HEK293 (cell line): ENCODE measurements at regions not wholly inside any gene's neighbourhood (a gene's known extent, or its start where the extent isn't known, plus 50 kb on each side); places are given as distances from the start of the nearest gene placed in this dataset.

ENCODE experiments used
- CTCF ChIA-PET: fragments of 350-600 bp; formaldehyde crosslinking; extraction: SDS; loops from one replicate; lab custom pipeline; 2021; ENCODE audit warnings: antibody characterized with exemption; lab: Yijun Ruan, JAX
- POLR2A ChIA-PET: fragments of 300-600 bp; formaldehyde crosslinking; extraction: SDS; loops from one replicate; lab custom pipeline; 2020; ENCODE audit warnings: antibody characterized with exemption, inconsistent platforms; lab: Yijun Ruan, JAX
- H3K27ac ChIP-seq: fragments of 200-500 bp; sonication (Bioruptor generic); 2 replicates; pipeline ENCODE4 v1.5.1; 2014; ENCODE audit warnings: low read depth, low read length, control low read depth, inconsistent platforms; ENCODE audit errors: extremely low read depth
- H3K36me3 ChIP-seq, 2 experiments: fragments of 200-500 bp in 1 of 2; sonication (Bioruptor generic) in 1 of 2; 1 replicate in 1 of 2; 2 replicates in 1 of 2; pipeline ENCODE4 v1.5.1; 2014 to 2017; ENCODE audit warnings: inconsistent platforms in 2 of 2, low read length in 2 of 2; ENCODE audit not compliant: control insufficient read depth in 2 of 2, insufficient read depth in 1 of 2
- H3K4me1 ChIP-seq: fragments of 200-500 bp; sonication (Bioruptor generic); 2 replicates; pipeline ENCODE4 v1.5.1; 2014; ENCODE audit warnings: mild to moderate bottlenecking, low read length, inconsistent platforms; ENCODE audit not compliant: control insufficient read depth, insufficient read depth
- H3K4me3 ChIP-seq: 2 replicates; pipeline ENCODE4 v1.5.1; 2011; ENCODE audit warnings: low read depth, mild to moderate bottlenecking, control low read depth, low read length, moderate library complexity
- H3K9me3 ChIP-seq: fragments of 200-500 bp; sonication (Bioruptor generic); 2 replicates; pipeline ENCODE4 v1.5.1; 2014; ENCODE audit warnings: low read depth, low read length, inconsistent platforms; ENCODE audit not compliant: control insufficient read depth, insufficient read depth
- HOXC10 ChIP-seq: sonication (generic); formaldehyde crosslinking; IDR thresholded peaks from 2 replicates; pipeline ENCODE4 v1.8.1; 2023; ENCODE audit warnings: mild to moderate bottlenecking, missing genetic modification reagents
- RBAK ChIP-seq: fragments of 450-650 bp; formaldehyde crosslinking; IDR thresholded peaks from 2 replicates; pipeline ENCODE4 v1.5.1; 2016; ENCODE audit warnings: missing biosample characterization, missing genetic modification characterization
- SALL2 ChIP-seq: fragments of 450-650 bp; formaldehyde crosslinking; IDR thresholded peaks from 2 replicates; pipeline ENCODE4 v1.5.0; 2017; ENCODE audit warnings: missing biosample characterization, mild to moderate bottlenecking, missing genetic modification characterization, borderline replicate concordance
- SP2 ChIP-seq: fragments of 450-650 bp; formaldehyde crosslinking; IDR thresholded peaks from 2 replicates; pipeline ENCODE4 v1.5.1; 2016; ENCODE audit warnings: missing biosample characterization, missing genetic modification characterization
- YY1 ChIP-seq: fragments of 450-650 bp; formaldehyde crosslinking; IDR thresholded peaks from 2 replicates; pipeline ENCODE4 v1.5.1; 2018; ENCODE audit warnings: missing biosample characterization, missing genetic modification characterization
- ZEB2 ChIP-seq: fragments of 450-650 bp; formaldehyde crosslinking; IDR thresholded peaks from 2 replicates; pipeline ENCODE4 v1.5.1; 2016; ENCODE audit warnings: missing biosample characterization, missing genetic modification characterization
- ZNF132 ChIP-seq: fragments of 450-650 bp; formaldehyde crosslinking; IDR thresholded peaks from 2 replicates; pipeline ENCODE4 v1.5.1; 2017; ENCODE audit warnings: missing biosample characterization, missing genetic modification characterization, borderline replicate concordance
- ZNF155 ChIP-seq: fragments of 450-650 bp; formaldehyde crosslinking; IDR thresholded peaks from 2 replicates; pipeline ENCODE4 v1.5.1; 2016; ENCODE audit warnings: missing biosample characterization, missing genetic modification characterization
- ZNF202 ChIP-seq: fragments of 450-650 bp; formaldehyde crosslinking; IDR thresholded peaks from 2 replicates; pipeline ENCODE4 v1.5.1; 2016; ENCODE audit warnings: missing biosample characterization, missing genetic modification characterization, borderline replicate concordance
- ZNF324 ChIP-seq: fragments of 450-650 bp; formaldehyde crosslinking; IDR thresholded peaks from 2 replicates; pipeline ENCODE4 v1.5.1; 2016; ENCODE audit warnings: missing biosample characterization, missing genetic modification characterization
- ZNF350 ChIP-seq: fragments of 450-650 bp; formaldehyde crosslinking; IDR thresholded peaks from 2 replicates; pipeline ENCODE4 v1.5.0; 2017; ENCODE audit warnings: missing biosample characterization, mild to moderate bottlenecking, missing genetic modification characterization
- ZNF529 ChIP-seq: fragments of 450-650 bp; formaldehyde crosslinking; IDR thresholded peaks from 2 replicates; pipeline ENCODE4 v1.5.1; 2017; ENCODE audit warnings: missing genetic modification characterization, missing biosample characterization; ENCODE audit not compliant: insufficient replicate concordance
- ZNF544 ChIP-seq: fragments of 450-650 bp; formaldehyde crosslinking; IDR thresholded peaks from 2 replicates; pipeline ENCODE4 v1.5.0; 2017; ENCODE audit warnings: missing biosample characterization, missing genetic modification characterization
- ZNF560 ChIP-seq: fragments of 450-650 bp; formaldehyde crosslinking; IDR thresholded peaks from 2 replicates; pipeline ENCODE4 v1.5.1; 2017; ENCODE audit warnings: missing biosample characterization, missing genetic modification characterization, borderline replicate concordance
- ZNF623 ChIP-seq: fragments of 450-650 bp; formaldehyde crosslinking; IDR thresholded peaks from 2 replicates; pipeline ENCODE4 v1.5.1; 2016; ENCODE audit warnings: missing biosample characterization, missing genetic modification characterization
- ZNF660 ChIP-seq: fragments of 450-650 bp; IDR thresholded peaks from 2 replicates; pipeline ENCODE4 v1.5.1; 2018; ENCODE audit warnings: missing biosample characterization, mild to moderate bottlenecking, missing genetic modification characterization
- ZNF837 ChIP-seq: fragments of 450-650 bp; formaldehyde crosslinking; IDR thresholded peaks from 2 replicates; pipeline ENCODE4 v1.5.1; 2016; ENCODE audit warnings: missing biosample characterization, missing genetic modification characterization
- ZXDB ChIP-seq: fragments of 450-650 bp; formaldehyde crosslinking; IDR thresholded peaks from 2 replicates; pipeline ENCODE4 v1.5.1; 2016; ENCODE audit warnings: missing biosample characterization, missing genetic modification characterization
- TF ChIP-seq, protein P1 (sequence below): fragments of 450-650 bp; formaldehyde crosslinking; IDR thresholded peaks from 2 replicates; pipeline ENCODE4 v1.5.1; 2017; ENCODE audit warnings: missing biosample characterization, missing genetic modification characterization
- TF ChIP-seq, protein P2 (sequence below): fragments of 450-650 bp; formaldehyde crosslinking; IDR thresholded peaks from 2 replicates; pipeline ENCODE4 v1.5.1; 2017; ENCODE audit warnings: missing biosample characterization, missing genetic modification characterization
- TF ChIP-seq, protein P3 (sequence below): fragments of 450-650 bp; formaldehyde crosslinking; conservative IDR thresholded peaks from 2 replicates; pipeline ENCODE4 v1.5.1; 2016; ENCODE audit warnings: low read depth, missing biosample characterization, missing genetic modification characterization
- TF ChIP-seq, protein P4 (sequence below): fragments of 450-650 bp; formaldehyde crosslinking; IDR thresholded peaks from 2 replicates; pipeline ENCODE4 v1.5.1; 2016; ENCODE audit warnings: missing biosample characterization, missing genetic modification characterization
- TF ChIP-seq, protein P5 (sequence below): fragments of 450-650 bp; formaldehyde crosslinking; IDR thresholded peaks from 2 replicates; pipeline ENCODE4 v1.5.1; 2016; ENCODE audit warnings: missing biosample characterization, missing genetic modification characterization
- TF ChIP-seq, protein P6 (sequence below): fragments of 450-650 bp; formaldehyde crosslinking; IDR thresholded peaks from 2 replicates; pipeline ENCODE4 v1.5.1; 2016; ENCODE audit warnings: missing biosample characterization, missing genetic modification characterization
- TF ChIP-seq, protein P7 (sequence below): fragments of 450-650 bp; formaldehyde crosslinking; IDR thresholded peaks from 2 replicates; pipeline ENCODE4 v1.5.1; 2016; ENCODE audit warnings: missing biosample characterization, missing genetic modification characterization

DNA sequence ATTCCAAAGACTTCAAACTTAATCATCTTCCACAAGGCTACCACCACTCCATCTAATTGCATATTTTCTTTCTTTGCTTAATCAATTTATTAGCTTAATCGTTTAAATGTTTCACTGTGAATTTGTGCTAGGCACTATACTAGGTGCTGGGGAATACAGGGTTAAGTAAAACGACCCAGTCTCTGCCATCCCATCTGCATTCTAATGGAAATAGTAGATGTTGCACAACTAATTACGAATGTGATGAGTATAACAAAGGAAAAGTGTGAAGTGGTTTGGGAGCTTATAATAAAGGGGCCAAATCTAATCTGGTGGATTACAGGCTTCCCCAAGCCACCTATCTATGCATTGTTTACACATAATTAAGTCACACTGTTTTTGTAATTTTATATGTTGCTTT lies 147.1 kb downstream of the FAM181B start:
- ChIA-PET CTCF (no interaction called here), POLR2A (no interaction called here)
- H3K9me3 ChIP-seq, result no peaks in the 10 kb centered on the region

DNA sequence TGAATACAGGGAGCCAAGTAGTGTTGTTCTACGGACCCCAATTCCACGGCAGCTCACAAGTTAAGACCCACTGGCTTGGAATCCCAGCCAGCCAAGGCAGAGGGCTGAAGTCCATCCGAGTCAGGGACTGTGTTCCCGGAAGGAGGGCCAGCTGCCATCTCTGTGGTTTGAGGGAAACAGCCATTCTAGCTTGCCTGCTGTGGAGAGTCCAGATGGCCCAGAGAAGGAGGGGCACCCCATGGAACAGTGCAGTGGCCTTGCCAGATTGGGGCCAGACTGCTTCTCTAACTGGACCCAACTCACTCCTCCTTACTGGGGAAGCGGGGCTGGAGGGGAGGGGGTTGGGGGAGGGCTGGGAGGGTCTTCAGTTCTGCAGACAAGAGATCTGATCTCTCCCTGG lies 156.4 kb downstream of the FAM181B start:
- Histone ChIP-seq H3K4me3 (no peak overlapping the region), H3K36me3 (no peaks in the 10 kb centered on the region), H3K27ac (no peak overlapping the region), H3K4me1 (no peaks in the 10 kb centered on the region), H3K9me3 (no peaks in the 10 kb centered on the region)
- CTCF ChIA-PET, result no interaction called here
- POLR2A ChIA-PET, result no interaction called here
- TF ChIP-seq ZXDB (tag by site-specific recombination), result no peak
- no peak for TF ChIP-seq ZNF529 (tag by site-specific recombination)
- no peak for TF ChIP-seq ZNF660 (tag by site-specific recombination)
- no peak for TF ChIP-seq RBAK
- no peak for TF ChIP-seq SP2 (tag by site-specific recombination)
- TF ChIP-seq HOXC10 (CRISPR knock-in tag), result no peak
- TF ChIP-seq ZNF132 (tag by site-specific recombination), result no peak
- TF ChIP-seq, protein P1, sequence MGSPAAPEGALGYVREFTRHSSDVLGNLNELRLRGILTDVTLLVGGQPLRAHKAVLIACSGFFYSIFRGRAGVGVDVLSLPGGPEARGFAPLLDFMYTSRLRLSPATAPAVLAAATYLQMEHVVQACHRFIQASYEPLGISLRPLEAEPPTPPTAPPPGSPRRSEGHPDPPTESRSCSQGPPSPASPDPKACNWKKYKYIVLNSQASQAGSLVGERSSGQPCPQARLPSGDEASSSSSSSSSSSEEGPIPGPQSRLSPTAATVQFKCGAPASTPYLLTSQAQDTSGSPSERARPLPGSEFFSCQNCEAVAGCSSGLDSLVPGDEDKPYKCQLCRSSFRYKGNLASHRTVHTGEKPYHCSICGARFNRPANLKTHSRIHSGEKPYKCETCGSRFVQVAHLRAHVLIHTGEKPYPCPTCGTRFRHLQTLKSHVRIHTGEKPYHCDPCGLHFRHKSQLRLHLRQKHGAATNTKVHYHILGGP, result no peak
- no peak for TF ChIP-seq ZNF202 (tag by site-specific recombination)
- TF ChIP-seq, protein P2, sequence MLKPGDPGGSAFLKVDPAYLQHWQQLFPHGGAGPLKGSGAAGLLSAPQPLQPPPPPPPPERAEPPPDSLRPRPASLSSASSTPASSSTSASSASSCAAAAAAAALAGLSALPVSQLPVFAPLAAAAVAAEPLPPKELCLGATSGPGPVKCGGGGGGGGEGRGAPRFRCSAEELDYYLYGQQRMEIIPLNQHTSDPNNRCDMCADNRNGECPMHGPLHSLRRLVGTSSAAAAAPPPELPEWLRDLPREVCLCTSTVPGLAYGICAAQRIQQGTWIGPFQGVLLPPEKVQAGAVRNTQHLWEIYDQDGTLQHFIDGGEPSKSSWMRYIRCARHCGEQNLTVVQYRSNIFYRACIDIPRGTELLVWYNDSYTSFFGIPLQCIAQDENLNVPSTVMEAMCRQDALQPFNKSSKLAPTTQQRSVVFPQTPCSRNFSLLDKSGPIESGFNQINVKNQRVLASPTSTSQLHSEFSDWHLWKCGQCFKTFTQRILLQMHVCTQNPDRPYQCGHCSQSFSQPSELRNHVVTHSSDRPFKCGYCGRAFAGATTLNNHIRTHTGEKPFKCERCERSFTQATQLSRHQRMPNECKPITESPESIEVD (tag by site-specific recombination), result no peak
- no peak for TF ChIP-seq ZNF350
- TF ChIP-seq ZNF324, result no peak
- TF ChIP-seq, protein P3, sequence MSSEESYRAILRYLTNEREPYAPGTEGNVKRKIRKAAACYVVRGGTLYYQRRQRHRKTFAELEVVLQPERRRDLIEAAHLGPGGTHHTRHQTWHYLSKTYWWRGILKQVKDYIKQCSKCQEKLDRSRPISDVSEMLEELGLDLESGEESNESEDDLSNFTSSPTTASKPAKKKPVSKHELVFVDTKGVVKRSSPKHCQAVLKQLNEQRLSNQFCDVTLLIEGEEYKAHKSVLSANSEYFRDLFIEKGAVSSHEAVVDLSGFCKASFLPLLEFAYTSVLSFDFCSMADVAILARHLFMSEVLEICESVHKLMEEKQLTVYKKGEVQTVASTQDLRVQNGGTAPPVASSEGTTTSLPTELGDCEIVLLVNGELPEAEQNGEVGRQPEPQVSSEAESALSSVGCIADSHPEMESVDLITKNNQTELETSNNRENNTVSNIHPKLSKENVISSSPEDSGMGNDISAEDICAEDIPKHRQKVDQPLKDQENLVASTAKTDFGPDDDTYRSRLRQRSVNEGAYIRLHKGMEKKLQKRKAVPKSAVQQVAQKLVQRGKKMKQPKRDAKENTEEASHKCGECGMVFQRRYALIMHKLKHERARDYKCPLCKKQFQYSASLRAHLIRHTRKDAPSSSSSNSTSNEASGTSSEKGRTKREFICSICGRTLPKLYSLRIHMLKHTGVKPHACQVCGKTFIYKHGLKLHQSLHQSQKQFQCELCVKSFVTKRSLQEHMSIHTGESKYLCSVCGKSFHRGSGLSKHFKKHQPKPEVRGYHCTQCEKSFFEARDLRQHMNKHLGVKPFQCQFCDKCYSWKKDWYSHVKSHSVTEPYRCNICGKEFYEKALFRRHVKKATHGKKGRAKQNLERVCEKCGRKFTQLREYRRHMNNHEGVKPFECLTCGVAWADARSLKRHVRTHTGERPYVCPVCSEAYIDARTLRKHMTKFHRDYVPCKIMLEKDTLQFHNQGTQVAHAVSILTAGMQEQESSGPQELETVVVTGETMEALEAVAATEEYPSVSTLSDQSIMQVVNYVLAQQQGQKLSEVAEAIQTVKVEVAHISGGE (tag by site-specific recombination), result no peak
- TF ChIP-seq ZNF837 (tag by site-specific recombination), result no peak

More for the DNA sequence above, 147.1 kb downstream of the FAM181B start:
- no peak for TF ChIP-seq HOXC10 (CRISPR knock-in tag)
- TF ChIP-seq, protein P4, sequence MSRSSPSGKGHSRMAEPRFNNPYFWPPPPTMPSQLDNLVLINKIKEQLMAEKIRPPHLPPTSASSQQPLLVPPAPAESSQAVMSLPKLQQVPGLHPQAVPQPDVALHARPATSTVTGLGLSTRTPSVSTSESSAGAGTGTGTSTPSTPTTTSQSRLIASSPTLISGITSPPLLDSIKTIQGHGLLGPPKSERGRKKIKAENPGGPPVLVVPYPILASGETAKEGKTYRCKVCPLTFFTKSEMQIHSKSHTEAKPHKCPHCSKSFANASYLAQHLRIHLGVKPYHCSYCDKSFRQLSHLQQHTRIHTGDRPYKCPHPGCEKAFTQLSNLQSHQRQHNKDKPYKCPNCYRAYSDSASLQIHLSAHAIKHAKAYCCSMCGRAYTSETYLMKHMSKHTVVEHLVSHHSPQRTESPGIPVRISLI (tag by site-specific recombination), result no peak
- TF ChIP-seq YY1 (tag by site-specific recombination), result no peak
- TF ChIP-seq SP2 (tag by site-specific recombination), result no peak
- TF ChIP-seq ZNF560 (tag by site-specific recombination), result no peak
- TF ChIP-seq, protein P5, sequence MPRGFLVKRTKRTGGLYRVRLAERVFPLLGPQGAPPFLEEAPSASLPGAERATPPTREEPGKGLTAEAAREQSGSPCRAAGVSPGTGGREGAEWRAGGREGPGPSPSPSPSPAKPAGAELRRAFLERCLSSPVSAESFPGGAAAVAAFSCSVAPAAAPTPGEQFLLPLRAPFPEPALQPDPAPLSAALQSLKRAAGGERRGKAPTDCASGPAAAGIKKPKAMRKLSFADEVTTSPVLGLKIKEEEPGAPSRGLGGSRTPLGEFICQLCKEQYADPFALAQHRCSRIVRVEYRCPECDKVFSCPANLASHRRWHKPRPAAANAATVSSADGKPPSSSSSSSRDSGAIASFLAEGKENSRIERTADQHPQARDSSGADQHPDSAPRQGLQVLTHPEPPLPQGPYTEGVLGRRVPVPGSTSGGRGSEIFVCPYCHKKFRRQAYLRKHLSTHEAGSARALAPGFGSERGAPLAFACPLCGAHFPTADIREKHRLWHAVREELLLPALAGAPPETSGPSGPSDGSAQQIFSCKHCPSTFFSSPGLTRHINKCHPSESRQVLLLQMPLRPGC (tag by site-specific recombination), result no peak
- no peak for TF ChIP-seq ZNF544 (tag by site-specific recombination)
- TF ChIP-seq ZNF623 (tag by site-specific recombination), result no peak
- TF ChIP-seq, protein P6, sequence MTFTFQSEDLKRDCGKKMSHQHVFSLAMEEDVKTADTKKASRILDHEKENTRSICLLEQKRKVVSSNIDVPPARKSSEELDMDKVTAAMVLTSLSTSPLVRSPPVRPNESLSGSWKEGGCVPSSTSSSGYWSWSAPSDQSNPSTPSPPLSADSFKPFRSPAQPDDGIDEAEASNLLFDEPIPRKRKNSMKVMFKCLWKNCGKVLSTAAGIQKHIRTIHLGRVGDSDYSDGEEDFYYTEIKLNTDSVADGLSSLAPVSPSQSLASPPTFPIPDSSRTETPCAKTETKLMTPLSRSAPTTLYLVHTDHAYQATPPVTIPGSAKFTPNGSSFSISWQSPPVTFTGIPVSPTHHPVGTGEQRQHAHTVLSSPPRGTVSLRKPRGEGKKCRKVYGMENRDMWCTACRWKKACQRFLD (tag by site-specific recombination), result no peak
- no peak for TF ChIP-seq SALL2 (tag by site-specific recombination)
- no peak for TF ChIP-seq ZNF155 (tag by site-specific recombination)
- TF ChIP-seq, protein P7, sequence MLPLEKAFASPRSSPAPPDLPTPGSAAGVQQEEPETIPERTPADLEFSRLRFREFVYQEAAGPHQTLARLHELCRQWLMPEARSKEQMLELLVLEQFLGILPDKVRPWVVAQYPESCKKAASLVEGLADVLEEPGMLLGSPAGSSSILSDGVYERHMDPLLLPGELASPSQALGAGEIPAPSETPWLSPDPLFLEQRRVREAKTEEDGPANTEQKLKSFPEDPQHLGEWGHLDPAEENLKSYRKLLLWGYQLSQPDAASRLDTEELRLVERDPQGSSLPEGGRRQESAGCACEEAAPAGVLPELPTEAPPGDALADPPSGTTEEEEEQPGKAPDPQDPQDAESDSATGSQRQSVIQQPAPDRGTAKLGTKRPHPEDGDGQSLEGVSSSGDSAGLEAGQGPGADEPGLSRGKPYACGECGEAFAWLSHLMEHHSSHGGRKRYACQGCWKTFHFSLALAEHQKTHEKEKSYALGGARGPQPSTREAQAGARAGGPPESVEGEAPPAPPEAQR (tag by site-specific recombination), result no peak
- TF ChIP-seq ZEB2, result no peak
- H3K36me3 ChIP-seq, result no peaks in the 10 kb centered on the region
- H3K4me3 ChIP-seq, result no peak overlapping the region
- H3K4me1 ChIP-seq, result no peaks in the 10 kb centered on the region
- H3K27ac ChIP-seq, result no peak overlapping the region
